ENCODE measurements at regions not wholly inside any gene's neighbourhood (a gene's known extent, or its start where the extent isn't known, plus 50 kb on each side); places are given as distances from the start of the nearest gene placed in this dataset.
"Not testable (repeated sequence)": the region's sequence is repeated elsewhere in the genome, so short reads cannot be mapped to it uniquely, and the experiment has no call there.

GRCh38 chr18:10169814-10170213 is 256.0 kb downstream of the VAPA start:
- H3K27me3 ChIP-seq (ENCODE audit: control insufficient read depth in 3 of 3, insufficient read depth in 3 of 3, low read length in 3 of 3) = no peaks in the 10 kb centered on the region
- no peaks in the 10 kb centered on the region for H3K9me3 ChIP-seq (ENCODE audit: control insufficient read depth in 3 of 3, low read length in 3 of 3)
- no peak overlapping the region for H3K27ac ChIP-seq (ENCODE audit: low read depth, low read length)
- H3K36me3 ChIP-seq (ENCODE audit: control insufficient read depth in 3 of 3, insufficient read depth in 3 of 3, low read length in 3 of 3) = no peaks in the 10 kb centered on the region
- no peak overlapping the region for H3K4me3 ChIP-seq (ENCODE audit: low read length in 3 of 3)
- H3K9ac ChIP-seq (ENCODE audit: low read depth in 1 of 3, low read length in 3 of 3) = no peak overlapping the region
- no peaks in the 10 kb centered on the region for H3K4me1 ChIP-seq (ENCODE audit: control insufficient read depth in 3 of 3, insufficient read depth in 3 of 3, low read length in 3 of 3)

- Histone ChIP-seq H3K9me3 (ENCODE audit: control insufficient read depth in 3 of 3, low read length in 3 of 3) (no peaks in the 10 kb centered on the region), H3K9ac (ENCODE audit: low read depth in 1 of 3, low read length in 3 of 3) (no peak overlapping the region), H3K4me3 (ENCODE audit: low read length in 3 of 3) (no peak overlapping the region), H3K4me1 (ENCODE audit: control insufficient read depth in 3 of 3, insufficient read depth in 3 of 3, low read length in 3 of 3) (no peaks in the 10 kb centered on the region), H3K36me3 (ENCODE audit: control insufficient read depth in 3 of 3, insufficient read depth in 3 of 3, low read length in 3 of 3) (no peaks in the 10 kb centered on the region), H3K27ac (ENCODE audit: low read depth, low read length) (no peak overlapping the region), H3K27me3 (ENCODE audit: control insufficient read depth in 3 of 3, insufficient read depth in 3 of 3, low read length in 3 of 3) (no peaks in the 10 kb centered on the region)
Measured at GRCh38 chr18:10170375-10170774, 256.6 kb downstream of the VAPA start.

- not testable (repeated sequence) for H3K27me3 ChIP-seq (ENCODE audit: control insufficient read depth in 3 of 3, insufficient read depth in 3 of 3, low read length in 3 of 3); H3K4me3 ChIP-seq (ENCODE audit: low read length in 3 of 3)
Measured at GRCh38 chr18:10175333-10175732, 261.5 kb downstream of the VAPA start.

GRCh38 chr18:10179326-10179725 is 265.5 kb downstream of the VAPA start:
- not testable (repeated sequence) for H3K9me3 ChIP-seq (ENCODE audit: control insufficient read depth in 3 of 3, low read length in 3 of 3); H3K27ac ChIP-seq (ENCODE audit: low read depth, low read length); H3K4me3 ChIP-seq (ENCODE audit: low read length in 3 of 3); H3K4me1 ChIP-seq (ENCODE audit: control insufficient read depth in 3 of 3, insufficient read depth in 3 of 3, low read length in 3 of 3); H3K9ac ChIP-seq (ENCODE audit: low read depth in 1 of 3, low read length in 3 of 3); H3K27me3 ChIP-seq (ENCODE audit: control insufficient read depth in 3 of 3, insufficient read depth in 3 of 3, low read length in 3 of 3); H3K36me3 ChIP-seq (ENCODE audit: control insufficient read depth in 3 of 3, insufficient read depth in 3 of 3, low read length in 3 of 3)

More at GRCh38 chr18:10175333-10175732, 261.5 kb downstream of the VAPA start:
- H3K9me3 ChIP-seq (ENCODE audit: control insufficient read depth in 3 of 3, low read length in 3 of 3); H3K36me3 ChIP-seq (ENCODE audit: control insufficient read depth in 3 of 3, insufficient read depth in 3 of 3, low read length in 3 of 3); H3K4me1 ChIP-seq (ENCODE audit: control insufficient read depth in 3 of 3, insufficient read depth in 3 of 3, low read length in 3 of 3); H3K27ac ChIP-seq (ENCODE audit: low read depth, low read length); H3K9ac ChIP-seq (ENCODE audit: low read depth in 1 of 3, low read length in 3 of 3): not testable (repeated sequence)

- Histone ChIP-seq H3K4me3 (ENCODE audit: low read length in 3 of 3) (no peak overlapping the region), H3K27me3 (ENCODE audit: control insufficient read depth in 3 of 3, insufficient read depth in 3 of 3, low read length in 3 of 3) (no peaks in the 10 kb centered on the region), H3K9ac (ENCODE audit: low read depth in 1 of 3, low read length in 3 of 3) (no peak overlapping the region), H3K36me3 (ENCODE audit: control insufficient read depth in 3 of 3, insufficient read depth in 3 of 3, low read length in 3 of 3) (no peaks in the 10 kb centered on the region), H3K4me1 (ENCODE audit: control insufficient read depth in 3 of 3, insufficient read depth in 3 of 3, low read length in 3 of 3) (no peaks in the 10 kb centered on the region), H3K9me3 (ENCODE audit: control insufficient read depth in 3 of 3, low read length in 3 of 3) (no peaks in the 10 kb centered on the region), H3K27ac (ENCODE audit: low read depth, low read length) (no peak overlapping the region)
Measured at GRCh38 chr18:10182009-10182624, 268.3 kb downstream of the VAPA start.

GRCh38 chr18:10184776-10185175 is 269.7 kb upstream of the APCDD1 start:
- Histone ChIP-seq H3K4me3 (ENCODE audit: low read length in 3 of 3) (no peak overlapping the region), H3K27ac (ENCODE audit: low read depth, low read length) (no peak overlapping the region), H3K9ac (ENCODE audit: low read depth in 1 of 3, low read length in 3 of 3) (no peak overlapping the region), H3K36me3 (ENCODE audit: control insufficient read depth in 3 of 3, insufficient read depth in 3 of 3, low read length in 3 of 3) (no peaks in the 10 kb centered on the region), H3K27me3 (ENCODE audit: control insufficient read depth in 3 of 3, insufficient read depth in 3 of 3, low read length in 3 of 3) (no peaks in the 10 kb centered on the region), H3K4me1 (ENCODE audit: control insufficient read depth in 3 of 3, insufficient read depth in 3 of 3, low read length in 3 of 3) (no peaks in the 10 kb centered on the region), H3K9me3 (ENCODE audit: control insufficient read depth in 3 of 3, low read length in 3 of 3) (no peaks in the 10 kb centered on the region)

- Histone ChIP-seq H3K27me3 (ENCODE audit: control insufficient read depth in 3 of 3, insufficient read depth in 3 of 3, low read length in 3 of 3) (no peaks in the 10 kb centered on the region), H3K27ac (ENCODE audit: low read depth, low read length) (no peak overlapping the region), H3K4me1 (ENCODE audit: control insufficient read depth in 3 of 3, insufficient read depth in 3 of 3, low read length in 3 of 3) (no peaks in the 10 kb centered on the region), H3K4me3 (ENCODE audit: low read length in 3 of 3) (no peak overlapping the region), H3K36me3 (ENCODE audit: control insufficient read depth in 3 of 3, insufficient read depth in 3 of 3, low read length in 3 of 3) (no peaks in the 10 kb centered on the region), H3K9me3 (ENCODE audit: control insufficient read depth in 3 of 3, low read length in 3 of 3) (no peaks in the 10 kb centered on the region), H3K9ac (ENCODE audit: low read depth in 1 of 3, low read length in 3 of 3) (no peak overlapping the region)
Measured at GRCh38 chr18:10188971-10189810, 265.2 kb upstream of the APCDD1 start.

- Histone ChIP-seq H3K9me3 (ENCODE audit: control insufficient read depth in 3 of 3, low read length in 3 of 3) (no peaks in the 10 kb centered on the region), H3K9ac (ENCODE audit: low read depth in 1 of 3, low read length in 3 of 3) (no peak overlapping the region), H3K4me1 (ENCODE audit: control insufficient read depth in 3 of 3, insufficient read depth in 3 of 3, low read length in 3 of 3) (no peaks in the 10 kb centered on the region), H3K27ac (ENCODE audit: low read depth, low read length) (no peak overlapping the region), H3K4me3 (ENCODE audit: low read length in 3 of 3) (no peak overlapping the region), H3K27me3 (ENCODE audit: control insufficient read depth in 3 of 3, insufficient read depth in 3 of 3, low read length in 3 of 3) (no peaks in the 10 kb centered on the region), H3K36me3 (ENCODE audit: control insufficient read depth in 3 of 3, insufficient read depth in 3 of 3, low read length in 3 of 3) (no peaks in the 10 kb centered on the region)
Measured at GRCh38 chr18:10190564-10190963, 263.9 kb upstream of the APCDD1 start.

GRCh38 chr18:10193444-10193843 is 261.0 kb upstream of the APCDD1 start:
- no peaks in the 10 kb centered on the region for H3K4me1 ChIP-seq (ENCODE audit: control insufficient read depth in 3 of 3, insufficient read depth in 3 of 3, low read length in 3 of 3)
- no peak overlapping the region for H3K9ac ChIP-seq (ENCODE audit: low read depth in 1 of 3, low read length in 3 of 3)
- no peaks in the 10 kb centered on the region for H3K9me3 ChIP-seq (ENCODE audit: control insufficient read depth in 3 of 3, low read length in 3 of 3)
- H3K27me3 ChIP-seq (ENCODE audit: control insufficient read depth in 3 of 3, insufficient read depth in 3 of 3, low read length in 3 of 3) = no peaks in the 10 kb centered on the region
- H3K36me3 ChIP-seq (ENCODE audit: control insufficient read depth in 3 of 3, insufficient read depth in 3 of 3, low read length in 3 of 3) = no peaks in the 10 kb centered on the region
- H3K4me3 ChIP-seq (ENCODE audit: low read length in 3 of 3) = no peak overlapping the region
- no peak overlapping the region for H3K27ac ChIP-seq (ENCODE audit: low read depth, low read length)

GRCh38 chr18:10194592-10194991 is 259.8 kb upstream of the APCDD1 start:
- H3K4me1 ChIP-seq (ENCODE audit: control insufficient read depth in 3 of 3, insufficient read depth in 3 of 3, low read length in 3 of 3) = no peaks in the 10 kb centered on the region
- H3K27ac ChIP-seq (ENCODE audit: low read depth, low read length) = no peak overlapping the region
- no peaks in the 10 kb centered on the region for H3K27me3 ChIP-seq (ENCODE audit: control insufficient read depth in 3 of 3, insufficient read depth in 3 of 3, low read length in 3 of 3)
- H3K36me3 ChIP-seq (ENCODE audit: control insufficient read depth in 3 of 3, insufficient read depth in 3 of 3, low read length in 3 of 3) = no peaks in the 10 kb centered on the region
- no peaks in the 10 kb centered on the region for H3K9me3 ChIP-seq (ENCODE audit: control insufficient read depth in 3 of 3, low read length in 3 of 3)
- H3K4me3 ChIP-seq (ENCODE audit: low read length in 3 of 3) = no peak overlapping the region
- no peak overlapping the region for H3K9ac ChIP-seq (ENCODE audit: low read depth in 1 of 3, low read length in 3 of 3)

All from skeletal muscle tissue (tissue), 3 donors.